ENCODE measurements at regions not wholly inside any gene's neighbourhood (a gene's known extent, or its start where the extent isn't known, plus 50 kb on each side); places are given as distances from the start of the nearest gene placed in this dataset.

DNA sequence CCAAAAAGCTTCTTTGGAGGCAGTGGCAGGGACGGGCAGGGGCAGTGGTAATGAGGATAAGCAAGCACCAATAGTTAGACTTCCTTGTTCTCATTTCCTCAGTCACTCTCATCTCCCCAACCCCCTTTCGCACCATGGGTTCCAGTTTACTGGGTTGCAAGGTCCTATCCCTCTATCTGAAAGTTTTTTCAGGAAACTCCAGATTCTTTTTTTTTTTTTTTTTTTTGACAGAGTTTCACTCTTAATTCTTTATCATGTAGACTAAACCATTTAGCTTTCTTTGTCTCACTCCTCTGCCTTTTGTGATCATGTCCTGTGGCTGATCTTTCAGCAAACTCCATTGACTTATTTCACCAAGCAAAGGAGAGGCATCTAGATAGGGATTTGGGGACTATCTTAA, 51.4 kb upstream of the GMDS start:
- ATAC-seq = no peak
